GDM1 (cell line): ENCODE measurements at regions not wholly inside any gene's neighbourhood (a gene's known extent, or its start where the extent isn't known, plus 50 kb on each side); places are given as distances from the start of the nearest gene placed in this dataset.

Experiments used
- DNase-seq: peaks from one replicate; lab custom pipeline; 2025; lab: John Stamatoyannopoulos, UW

- no peak for DNase-seq
These were observed 60.1 kb upstream of the SLC30A5 start for GRCh38 chr5:69033690-69034089.

DNA sequence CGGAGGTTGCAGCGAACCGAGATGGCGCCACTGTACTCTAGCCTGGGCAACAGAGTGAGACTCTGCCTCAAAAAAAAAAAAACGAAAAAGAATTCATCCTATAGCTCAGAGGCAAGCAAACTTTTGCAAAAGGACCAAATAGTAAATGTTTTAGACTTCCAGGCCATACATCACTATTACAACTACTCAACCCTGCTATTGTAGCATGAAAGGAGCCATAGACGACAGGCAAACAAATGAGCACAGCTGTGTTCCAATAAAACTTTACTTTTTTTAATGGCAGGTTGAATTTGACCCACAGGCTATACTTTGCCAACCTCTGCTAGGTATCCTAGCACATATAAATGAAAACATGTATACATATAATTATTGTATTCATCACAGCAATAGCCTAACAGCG is 58.9 kb upstream of the SLC30A5 start:
- no peak for DNase-seq

GRCh38 chr5:69035665-69036064 is 58.1 kb upstream of the SLC30A5 start:
- DNase-seq = no peak

DNA sequence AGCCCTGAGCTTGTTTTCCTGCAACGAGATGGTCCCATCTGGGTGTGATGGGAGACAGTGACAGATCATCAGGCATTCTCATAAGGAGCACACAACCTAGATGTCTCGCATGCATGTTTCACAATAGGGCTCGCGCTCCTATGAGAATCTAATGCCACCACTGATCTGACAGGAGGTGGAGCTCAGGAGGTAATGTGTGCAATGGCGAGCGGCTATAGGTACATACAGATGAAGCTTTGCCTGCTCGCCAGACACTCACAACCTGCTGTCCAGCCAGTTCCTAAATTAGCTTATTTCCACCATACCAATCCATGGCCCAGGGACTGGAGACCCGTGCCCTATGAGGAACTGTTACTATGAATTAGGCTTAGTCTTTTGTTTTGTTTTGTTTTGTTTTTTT is 55.3 kb upstream of the SLC30A5 start:
- DNase-seq = no peak

DNA sequence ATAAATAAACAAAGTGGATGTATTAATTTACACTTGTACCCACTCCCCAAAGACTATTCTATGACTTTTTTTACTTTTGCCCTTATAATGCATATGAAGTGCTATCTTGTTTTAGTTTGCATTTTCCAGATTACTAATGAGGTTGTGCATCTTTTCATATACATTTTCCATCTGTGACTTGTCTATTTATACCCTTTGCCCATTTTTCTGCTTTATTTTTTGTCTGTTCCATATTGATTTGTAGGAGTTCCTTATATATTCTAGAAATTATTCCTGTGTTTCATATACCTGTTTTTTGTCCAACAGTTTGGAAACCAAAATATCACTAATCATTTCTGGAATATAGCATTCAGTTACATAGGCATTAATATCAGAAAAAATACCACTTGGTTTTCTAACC is 54.0 kb upstream of the SLC30A5 start:
- DNase-seq = no peak

GRCh38 chr5:69042500-69042899 is 51.3 kb upstream of the SLC30A5 start:
- DNase-seq = no peak

DNA sequence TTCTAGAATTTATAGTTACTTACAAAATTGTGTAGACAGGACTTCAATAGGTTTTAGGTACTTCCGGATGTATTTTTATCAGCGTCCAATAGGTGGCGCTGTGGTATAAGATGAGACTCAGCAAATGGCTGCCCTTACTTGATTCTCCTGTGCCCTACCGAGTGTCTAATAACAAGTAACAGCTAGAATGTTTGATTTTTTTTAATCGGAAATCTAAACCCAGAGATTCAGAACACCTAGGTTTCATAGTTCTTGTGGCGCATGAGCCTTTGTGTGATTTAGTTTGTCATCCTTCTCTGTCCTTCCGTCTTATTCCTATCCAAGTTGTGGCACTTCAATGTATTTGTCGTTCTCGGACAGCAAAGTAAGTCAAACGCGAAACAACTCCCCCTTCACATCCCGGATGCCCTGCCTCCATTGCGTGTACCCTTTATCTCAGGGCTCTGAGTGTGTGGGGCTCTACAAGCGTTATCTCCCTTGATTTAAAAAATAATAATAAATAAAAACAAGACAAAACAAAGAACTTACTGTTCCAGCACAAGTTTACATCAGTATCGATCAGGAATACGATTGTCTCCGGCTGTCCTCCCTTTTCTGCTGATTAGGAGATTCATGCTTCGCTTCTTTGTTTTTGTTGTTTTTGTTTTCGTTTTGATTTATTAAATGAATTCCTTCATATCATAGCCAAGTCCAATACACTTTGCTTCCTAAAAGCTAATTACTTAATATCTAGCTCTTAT is 50.7 kb upstream of the SLC30A5 start:
- peak; percentile 64 for DNase-seq

DNA sequence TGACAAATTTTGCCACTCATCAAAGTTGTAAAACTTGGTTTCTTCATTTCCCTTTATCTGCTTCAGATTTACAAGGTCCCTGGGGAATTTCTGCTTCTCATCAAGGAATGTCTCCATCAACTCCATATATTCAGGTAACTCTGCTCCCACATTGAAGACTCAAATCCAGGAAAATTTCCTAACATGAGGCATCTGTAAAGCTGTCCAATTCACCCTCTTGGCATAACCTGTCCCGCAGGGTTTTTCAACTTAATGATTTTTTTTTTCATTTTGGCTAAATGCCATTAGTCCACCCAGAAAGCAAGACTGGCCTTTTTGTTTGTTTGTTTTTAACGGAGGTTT is 50.2 kb upstream of the SLC30A5 start:
- DNase-seq = no peak
